Thoracic aorta (tissue), 2 donors: ENCODE measurements at regions not wholly inside any gene's neighbourhood (a gene's known extent, or its start where the extent isn't known, plus 50 kb on each side); places are given as distances from the start of the nearest gene placed in this dataset.
"Not testable (repeated sequence)": the region's sequence is repeated elsewhere in the genome, so short reads cannot be mapped to it uniquely, and the experiment has no call there.

Experiments
- ATAC-seq: fragments of 150-250 bp; one replicate; pipeline ENCODE4 v1.8.0; 2017; ENCODE audit warnings: low read depth; ENCODE audit not compliant: insufficient number of reproducible peaks, low FRiP score
- DNase-seq: peaks from one replicate; pipeline ENCODE4 v3.0.0-alpha.2; 2020; ENCODE audit warnings: low spot score
- H3K27ac ChIP-seq, 2 donors: fragments of 200-600 bp; sonication (generic); 1 replicate in 1 of 2; 2 replicates in 1 of 2; pipeline ENCODE4 v1.5.1; 2016; ENCODE audit warnings: mild to moderate bottlenecking in 2 of 2, moderate library complexity in 2 of 2
- H3K27me3 ChIP-seq: fragments of 200-600 bp; sonication (generic); replicated peaks from 2 replicates; pipeline ENCODE4 v1.6.0; 2016; ENCODE audit warnings: mild to moderate bottlenecking; ENCODE audit not compliant: insufficient read depth
- H3K36me3 ChIP-seq: fragments of 200-600 bp; sonication (generic); one replicate; pipeline ENCODE4 v1.5.1; 2016
- H3K4me1 ChIP-seq, 2 donors: fragments of 200-600 bp; sonication (generic); 1 replicate in 1 of 2; 2 replicates in 1 of 2; pipeline versions ENCODE4 v1.5.1 to v1.6.0; 2016; ENCODE audit warnings: low read depth in 2 of 2, mild to moderate bottlenecking in 1 of 2; ENCODE audit not compliant: control insufficient read depth in 1 of 2
- H3K4me3 ChIP-seq: fragments of 200-600 bp; sonication (generic); 2 replicates; pipeline ENCODE4 v1.5.1; 2016; ENCODE audit warnings: mild to moderate bottlenecking
- H3K9me3 ChIP-seq: fragments of 200-600 bp; sonication (generic); 2 replicates; pipeline ENCODE4 v1.5.1; 2016
- TF ChIP-seq, protein P1 (sequence below): fragments of 200-600 bp; sonication (generic); IDR thresholded peaks from one replicate; pipeline ENCODE4 v1.5.1; 2019; ENCODE audit warnings: antibody characterized with exemption

GRCh38 chr6:80961166-80961565, 791.3 kb downstream of the TENT5A start:
- H3K4me3 ChIP-seq = no peak overlapping the region
- H3K27ac ChIP-seq = no peak overlapping the region
- H3K36me3 ChIP-seq = no peaks in the 10 kb centered on the region
- TF ChIP-seq, protein P1, sequence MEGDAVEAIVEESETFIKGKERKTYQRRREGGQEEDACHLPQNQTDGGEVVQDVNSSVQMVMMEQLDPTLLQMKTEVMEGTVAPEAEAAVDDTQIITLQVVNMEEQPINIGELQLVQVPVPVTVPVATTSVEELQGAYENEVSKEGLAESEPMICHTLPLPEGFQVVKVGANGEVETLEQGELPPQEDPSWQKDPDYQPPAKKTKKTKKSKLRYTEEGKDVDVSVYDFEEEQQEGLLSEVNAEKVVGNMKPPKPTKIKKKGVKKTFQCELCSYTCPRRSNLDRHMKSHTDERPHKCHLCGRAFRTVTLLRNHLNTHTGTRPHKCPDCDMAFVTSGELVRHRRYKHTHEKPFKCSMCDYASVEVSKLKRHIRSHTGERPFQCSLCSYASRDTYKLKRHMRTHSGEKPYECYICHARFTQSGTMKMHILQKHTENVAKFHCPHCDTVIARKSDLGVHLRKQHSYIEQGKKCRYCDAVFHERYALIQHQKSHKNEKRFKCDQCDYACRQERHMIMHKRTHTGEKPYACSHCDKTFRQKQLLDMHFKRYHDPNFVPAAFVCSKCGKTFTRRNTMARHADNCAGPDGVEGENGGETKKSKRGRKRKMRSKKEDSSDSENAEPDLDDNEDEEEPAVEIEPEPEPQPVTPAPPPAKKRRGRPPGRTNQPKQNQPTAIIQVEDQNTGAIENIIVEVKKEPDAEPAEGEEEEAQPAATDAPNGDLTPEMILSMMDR = no peak
- peaks cover 8 to 31% of the 10 kb centered on the region in 2 donors for H3K4me1 ChIP-seq
- ATAC-seq (no peak), DNase-seq (no peak)
- no peaks in the 10 kb centered on the region for H3K9me3 ChIP-seq
- no peaks in the 10 kb centered on the region for H3K27me3 ChIP-seq

DNA sequence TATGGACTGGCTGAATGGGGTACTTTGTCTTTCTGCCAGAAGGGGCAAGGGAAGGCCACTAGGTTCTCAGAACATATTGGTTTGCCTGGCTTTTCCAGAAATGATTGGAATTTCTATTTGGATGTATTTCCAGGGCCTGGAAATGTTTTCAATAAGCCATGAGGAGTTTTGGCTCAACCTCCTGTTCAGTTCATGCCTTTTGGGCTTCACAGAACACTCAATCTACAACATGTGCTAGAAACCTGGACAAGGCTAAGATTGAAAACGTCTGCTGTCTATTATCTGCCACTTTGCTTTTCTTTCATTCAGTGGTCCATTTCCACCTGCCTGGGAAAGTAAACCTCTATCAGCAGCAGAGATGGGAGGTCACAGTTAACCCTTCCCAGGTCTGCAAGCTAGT, 793.4 kb downstream of the TENT5A start:
- Histone ChIP-seq H3K4me3 (no peak overlapping the region), H3K9me3 (no peaks in the 10 kb centered on the region), H3K4me1 (peaks cover 8 to 31% of the 10 kb centered on the region in 2 donors), H3K27ac (no peak overlapping the region), H3K27me3 (no peaks in the 10 kb centered on the region), H3K36me3 (no peaks in the 10 kb centered on the region)
- TF ChIP-seq, protein P1 = no peak
- DNase-seq = no peak
- no peak for ATAC-seq

DNA sequence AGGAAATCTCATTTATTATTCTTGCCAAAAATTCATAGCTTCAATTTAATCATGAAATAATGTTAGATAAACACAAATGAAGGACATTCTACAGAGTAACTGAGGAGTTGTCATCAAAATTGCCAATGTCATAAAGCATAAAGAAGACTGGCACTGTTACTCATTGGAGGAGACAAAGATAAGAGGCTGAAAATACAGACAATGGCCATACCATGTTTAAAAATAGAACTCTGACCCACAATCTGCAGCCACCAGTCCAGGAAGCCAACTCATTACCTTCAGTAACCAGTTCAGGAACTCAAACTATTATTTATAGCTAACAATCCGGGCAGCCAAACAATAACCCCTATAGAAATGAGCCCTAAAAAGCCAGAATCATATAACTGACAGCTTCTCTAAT, 795.6 kb downstream of the TENT5A start:
- Histone ChIP-seq H3K4me3 (no peak overlapping the region), H3K36me3 (no peaks in the 10 kb centered on the region), H3K9me3 (no peaks in the 10 kb centered on the region), H3K27ac (no peak overlapping the region), H3K27me3 (no peaks in the 10 kb centered on the region), H3K4me1 (peaks cover 5 to 13% of the 10 kb centered on the region in 2 donors)
- TF ChIP-seq, protein P1 = no peak
- ATAC-seq (no peak), DNase-seq (no peak)

DNA sequence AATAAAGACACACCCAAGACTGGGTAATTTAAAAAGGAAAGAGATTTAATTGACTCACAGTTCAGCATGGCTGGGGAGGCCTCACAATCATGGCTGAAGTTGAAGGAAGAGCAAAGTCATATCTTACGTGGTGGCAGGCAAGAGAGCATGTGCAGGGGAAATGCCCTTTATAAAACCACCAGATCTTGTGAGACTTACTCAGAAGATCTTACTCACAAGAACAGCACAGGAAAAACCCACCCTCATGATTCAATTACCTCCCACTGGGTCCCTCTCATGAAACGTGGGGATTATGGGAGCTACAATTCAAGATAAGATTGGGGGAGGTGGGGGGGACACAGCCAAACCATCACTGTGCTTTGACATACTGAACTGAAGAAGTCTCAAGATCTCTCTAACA, 800.0 kb downstream of the TENT5A start:
- not testable (repeated sequence) for H3K27me3 ChIP-seq

GRCh38 chr6:80946402-80946801, 806.1 kb downstream of the TENT5A start:
- H3K4me3 ChIP-seq = no peak overlapping the region
- TF ChIP-seq, protein P1 = no peak
- H3K36me3 ChIP-seq = no peaks in the 10 kb centered on the region
- no peaks in the 10 kb centered on the region for H3K9me3 ChIP-seq
- no peak for ATAC-seq
- H3K4me1 ChIP-seq = no peaks in the 10 kb centered on the region
- no peaks in the 10 kb centered on the region for H3K27me3 ChIP-seq
- DNase-seq = no peak
- no peak overlapping the region for H3K27ac ChIP-seq

More for the DNA sequence above, 800.0 kb downstream of the TENT5A start:
- ATAC-seq, H3K4me3 ChIP-seq, H3K27ac ChIP-seq, DNase-seq, H3K9me3 ChIP-seq, H3K36me3 ChIP-seq, H3K4me1 ChIP-seq: not testable (repeated sequence)

DNA sequence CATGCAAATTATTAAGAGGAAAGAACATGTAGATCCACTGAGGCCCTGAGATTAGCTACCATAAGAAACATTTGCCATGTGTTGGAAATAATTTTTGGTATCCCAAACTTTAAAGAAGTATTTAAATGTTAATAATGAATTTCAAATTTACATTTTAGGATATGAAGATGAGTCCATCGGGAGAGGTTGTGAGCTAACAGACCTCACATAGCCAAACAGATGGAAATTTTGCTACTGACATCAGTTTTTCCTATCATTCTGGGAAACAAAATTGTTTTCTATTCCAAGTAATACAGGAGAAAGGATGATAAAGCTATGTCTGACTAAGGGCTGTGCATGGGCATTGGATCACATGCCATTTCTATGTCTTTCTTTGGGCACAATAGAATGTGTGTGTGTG, 809.6 kb downstream of the TENT5A start:
- Histone ChIP-seq H3K36me3 (no peaks in the 10 kb centered on the region), H3K4me3 (no peak overlapping the region), H3K27ac (no peak overlapping the region), H3K27me3 (no peaks in the 10 kb centered on the region), H3K4me1 (peaks cover 0 to 9% of the 10 kb centered on the region in 2 donors), H3K9me3 (no peaks in the 10 kb centered on the region)
- TF ChIP-seq, protein P1 = no peak
- DNase-seq (no peak), ATAC-seq (no peak)
